Natural killer cell (primary cell): ENCODE measurements at regions not wholly inside any gene's neighbourhood (a gene's known extent, or its start where the extent isn't known, plus 50 kb on each side); places are given as distances from the start of the nearest gene placed in this dataset.

Experiments used
- ATAC-seq, 3 donors: fragments of 150-1000 bp in 2 of 3; fragments of 200-7000 bp in 1 of 3; cut with Tn5 transposase; 1 replicate in 1 of 3; 2 replicates in 2 of 3; pipeline ENCODE4 v1.10.0; 2021; ENCODE audit warnings: mild to moderate bottlenecking in 2 of 3, moderate library complexity in 2 of 3
- DNase-seq, 2 donors: peaks; one replicate each; pipeline versions ENCODE4 v3.0.0 to v3.0.0-alpha.2; 2013 to 2021; ENCODE audit warnings: mixed read lengths in 1 of 2
- H3K27ac ChIP-seq: one replicate; pipeline ENCODE4 v1.5.1; 2013; ENCODE audit warnings: mild to moderate bottlenecking, low read length
- H3K27me3 ChIP-seq: one replicate; pipeline ENCODE4 v1.6.1; 2013; ENCODE audit warnings: low read length; ENCODE audit not compliant: control insufficient read depth, insufficient read depth
- H3K36me3 ChIP-seq: one replicate; pipeline ENCODE4 v1.6.1; 2013; ENCODE audit warnings: low read length; ENCODE audit not compliant: control insufficient read depth, insufficient read depth
- H3K4me1 ChIP-seq: one replicate; pipeline ENCODE4 v1.6.1; 2013; ENCODE audit warnings: low read length; ENCODE audit not compliant: control insufficient read depth, insufficient read depth
- H3K4me3 ChIP-seq: one replicate; pipeline ENCODE4 v1.5.1; 2013; ENCODE audit warnings: low read length
- H3K9me3 ChIP-seq: one replicate; pipeline ENCODE4 v1.6.1; 2013; ENCODE audit warnings: low read length; ENCODE audit not compliant: control insufficient read depth, insufficient read depth
- H3K27ac Mint-ChIP-seq, 2 donors: one replicate each; pipeline ENCODE4 v1.8.0; 2022; ENCODE audit warnings: mild to moderate bottlenecking in 2 of 2, mixed read lengths in 2 of 2, moderate library complexity in 1 of 2
- H3K27me3 Mint-ChIP-seq, 2 donors: one replicate each; pipeline ENCODE4 v1.8.0; 2022; ENCODE audit warnings: low read depth in 2 of 2, mixed read lengths in 2 of 2
- H3K36me3 Mint-ChIP-seq: one replicate; pipeline ENCODE4 v1.8.0; 2022; ENCODE audit warnings: mixed read lengths
- H3K4me1 Mint-ChIP-seq, 2 donors: one replicate each; pipeline ENCODE4 v1.8.0; 2022; ENCODE audit warnings: mixed read lengths in 2 of 2
- H3K4me3 Mint-ChIP-seq: one replicate; pipeline ENCODE4 v1.8.0; 2022; ENCODE audit warnings: mild to moderate bottlenecking, moderate library complexity, mixed read lengths
- H3K9me3 Mint-ChIP-seq, 2 donors: one replicate each; pipeline ENCODE4 v1.8.0; 2022; ENCODE audit warnings: mixed read lengths in 2 of 2
- CTCF ChIP-seq: fragments of 200-600 bp; IDR thresholded peaks from one replicate; pipeline ENCODE4 v1.8.0; 2022; ENCODE audit warnings: antibody characterized with exemption
- WGBS: methylation state at CpG from one replicate; pipeline ENCODE4 v1.1.7; 2013; ENCODE audit warnings: missing lambda C conversion rate; ENCODE audit not compliant: insufficient coverage; 5-methylcytosine and 5-hydroxymethylcytosine counted together
- intact Hi-C: fragments of 100-400 bp; cut with micrococcal nuclease; formaldehyde crosslinking; loops from one replicate; pipeline ENCODE4 v1.14.2; 2022

GRCh38 chr2:217706513-217706912 is 296.3 kb downstream of the TNS1 start:
- H3K4me1 Mint-ChIP-seq: no peaks in the 10 kb centered on the region
- Histone ChIP-seq H3K4me3 (no peak overlapping the region), H3K36me3 (no peaks in the 10 kb centered on the region), H3K27me3 (no peaks in the 10 kb centered on the region), H3K9me3 (no peaks in the 10 kb centered on the region), H3K27ac (no peak overlapping the region), H3K4me1 (no peaks in the 10 kb centered on the region)
- H3K27ac Mint-ChIP-seq: no peak overlapping the region
- 64% methylated on average over 2 of the region's 2 CpGs for WGBS
- intact Hi-C loops: no loop called here
- no peak overlapping the region for H3K4me3 Mint-ChIP-seq
- TF ChIP-seq CTCF: no peak
- no peaks in the 10 kb centered on the region for H3K9me3 Mint-ChIP-seq
- DNase-seq: no peak
- H3K27me3 Mint-ChIP-seq: peaks cover 6 to 15% of the 10 kb centered on the region in 2 donors
- no peaks in the 10 kb centered on the region for H3K36me3 Mint-ChIP-seq
- ATAC-seq: no peak

DNA sequence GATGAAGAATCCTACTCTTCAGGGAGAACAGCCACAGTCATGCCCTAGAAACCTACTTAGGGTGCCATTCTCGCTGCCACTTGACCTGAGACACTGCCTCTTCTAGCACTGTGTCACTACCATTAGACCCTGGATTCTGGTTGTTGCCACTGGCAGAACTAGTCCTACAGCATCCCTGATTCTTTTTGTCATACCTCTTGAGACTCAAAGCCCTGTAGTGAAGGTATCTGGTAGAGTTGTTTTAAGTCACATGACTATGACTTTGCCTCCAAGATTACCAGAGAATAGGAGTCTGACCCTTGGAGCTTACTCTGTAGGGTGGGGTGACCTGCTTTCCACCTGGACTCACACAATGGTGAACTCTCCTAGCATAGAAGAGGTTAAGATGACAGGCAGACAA is 296.7 kb downstream of the TNS1 start:
- no peaks in the 10 kb centered on the region for H3K36me3 Mint-ChIP-seq
- H3K9me3 Mint-ChIP-seq: no peaks in the 10 kb centered on the region
- peaks cover 6 to 15% of the 10 kb centered on the region in 2 donors for H3K27me3 Mint-ChIP-seq
- H3K9me3 ChIP-seq: no peaks in the 10 kb centered on the region
- H3K27me3 ChIP-seq: no peaks in the 10 kb centered on the region
- no peak for TF ChIP-seq CTCF
- no peak overlapping the region for H3K4me3 ChIP-seq
- H3K4me1 Mint-ChIP-seq: no peaks in the 10 kb centered on the region
- no peaks in the 10 kb centered on the region for H3K36me3 ChIP-seq
- no peak overlapping the region for H3K27ac ChIP-seq
- intact Hi-C loops: no loop called here
- H3K4me3 Mint-ChIP-seq: no peak overlapping the region
- 55% methylated on average over 1 of the region's 1 CpG for WGBS
- ATAC-seq: no peak
- H3K4me1 ChIP-seq: no peaks in the 10 kb centered on the region
- DNase-seq: no peak
- H3K27ac Mint-ChIP-seq: no peak overlapping the region

DNA sequence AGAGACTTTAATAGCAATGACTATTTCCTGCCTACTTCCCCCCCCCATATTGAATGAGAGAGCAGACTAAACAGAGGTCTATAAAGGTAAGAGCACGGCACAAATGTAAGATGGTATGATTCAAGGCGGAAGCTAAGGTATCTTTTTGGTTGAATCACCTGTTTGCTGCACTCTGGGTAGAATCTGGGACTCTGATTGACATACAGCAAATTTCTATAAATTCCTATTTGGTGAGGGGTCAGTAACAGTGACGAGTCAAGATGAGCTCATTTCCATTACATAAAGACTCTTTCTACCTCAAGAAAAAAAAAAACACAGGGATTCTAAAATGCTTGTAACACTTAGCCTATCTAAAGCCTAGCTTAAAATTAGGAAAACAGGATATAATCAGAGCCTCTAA is 297.3 kb downstream of the TNS1 start:
- Mint-ChIP-seq H3K27ac (no peak overlapping the region), H3K4me3 (no peak overlapping the region), H3K9me3 (no peaks in the 10 kb centered on the region), H3K36me3 (no peaks in the 10 kb centered on the region), H3K4me1 (no peaks in the 10 kb centered on the region), H3K27me3 (peaks cover 6 to 15% of the 10 kb centered on the region in 2 donors)
- Histone ChIP-seq H3K4me1 (no peaks in the 10 kb centered on the region), H3K9me3 (no peaks in the 10 kb centered on the region), H3K36me3 (no peaks in the 10 kb centered on the region), H3K4me3 (no peak overlapping the region), H3K27me3 (no peaks in the 10 kb centered on the region), H3K27ac (no peak overlapping the region)
- DNase-seq (no peak), ATAC-seq (no peak)
- WGBS: 83% methylated on average over 1 of the region's 3 CpGs
- TF ChIP-seq CTCF: no peak
- intact Hi-C loops: no loop called here

DNA sequence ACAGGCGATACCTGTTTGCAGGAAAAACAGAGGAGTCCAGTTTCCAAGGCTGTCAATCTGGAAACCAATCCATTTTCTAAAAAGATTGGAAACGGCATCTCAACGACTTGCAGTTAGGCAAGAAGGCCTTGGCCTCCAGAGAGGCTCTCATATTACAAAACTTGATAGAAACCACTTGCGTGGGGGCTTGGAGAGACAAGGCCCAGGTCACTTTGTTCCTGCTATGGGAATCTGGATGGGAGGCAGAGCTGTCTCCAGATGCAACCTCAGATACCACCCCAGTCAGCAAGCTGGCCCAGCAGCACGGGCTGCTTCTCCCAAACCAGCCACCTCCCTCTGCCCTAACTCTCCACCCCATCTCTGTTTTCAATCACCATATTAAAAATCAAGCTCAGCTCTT is 298.8 kb downstream of the TNS1 start:
- ATAC-seq (no peak), DNase-seq (no peak)
- Mint-ChIP-seq H3K27me3 (peaks cover 6 to 15% of the 10 kb centered on the region in 2 donors), H3K4me1 (no peaks in the 10 kb centered on the region), H3K27ac (no peak overlapping the region), H3K36me3 (no peaks in the 10 kb centered on the region), H3K9me3 (no peaks in the 10 kb centered on the region), H3K4me3 (no peak overlapping the region)
- TF ChIP-seq CTCF: no peak
- Histone ChIP-seq H3K27me3 (no peaks in the 10 kb centered on the region), H3K4me3 (no peak overlapping the region), H3K27ac (no peak overlapping the region), H3K36me3 (no peaks in the 10 kb centered on the region), H3K9me3 (no peaks in the 10 kb centered on the region), H3K4me1 (no peaks in the 10 kb centered on the region)
- 94% methylated on average over 5 of the region's 5 CpGs for WGBS
- intact Hi-C loops: no loop called here
